ENCODE measurements at regions not wholly inside any gene's neighbourhood (a gene's known extent, or its start where the extent isn't known, plus 50 kb on each side); places are given as distances from the start of the nearest gene placed in this dataset.
"Not testable (repeated sequence)": the region's sequence is repeated elsewhere in the genome, so short reads cannot be mapped to it uniquely, and the experiment has no call there.

GRCh38 chr15:38992506-38992905, 427.9 kb upstream of the RASGRP1 start:
- FAIRE-seq = no peak

DNA sequence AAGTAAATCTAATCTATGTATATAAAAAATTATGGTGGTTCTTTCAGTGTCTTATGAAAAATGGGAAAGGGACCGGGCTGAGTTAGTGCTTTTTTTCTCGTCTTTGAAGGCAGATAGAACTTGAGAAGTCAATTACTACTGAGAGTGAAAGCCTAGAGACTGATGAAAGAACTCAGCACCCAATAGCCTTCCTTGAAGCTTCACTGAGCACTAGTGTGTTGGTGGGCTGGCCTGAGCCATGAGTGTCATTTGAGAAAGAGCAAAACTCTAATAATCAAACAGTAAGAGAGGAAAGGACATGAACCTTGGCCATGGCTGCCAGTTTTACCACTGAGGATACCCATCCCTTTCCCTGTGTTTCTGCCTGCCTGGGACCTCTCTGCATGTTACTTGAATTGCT, 428.3 kb upstream of the RASGRP1 start:
- FAIRE-seq = no peak

DNA sequence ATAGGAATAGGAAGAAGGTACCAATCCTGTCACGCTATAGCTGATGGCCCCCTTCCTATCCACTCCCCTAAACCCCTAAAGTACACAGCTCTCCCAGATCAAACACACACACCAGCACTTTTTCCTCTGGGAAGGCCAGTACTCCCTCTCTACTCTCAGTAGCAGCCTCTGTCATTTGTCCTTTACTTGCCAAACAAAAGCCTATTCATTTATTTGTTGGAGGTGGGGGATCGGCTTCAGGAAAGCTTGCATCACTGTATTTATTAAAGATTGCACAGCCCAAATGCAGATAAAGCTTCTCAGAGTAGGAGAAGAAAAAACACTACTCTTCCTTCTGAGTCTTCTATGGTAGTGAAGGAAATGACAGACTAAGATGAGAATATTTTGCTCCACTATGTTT, 429.7 kb upstream of the RASGRP1 start:
- no peak for FAIRE-seq

DNA sequence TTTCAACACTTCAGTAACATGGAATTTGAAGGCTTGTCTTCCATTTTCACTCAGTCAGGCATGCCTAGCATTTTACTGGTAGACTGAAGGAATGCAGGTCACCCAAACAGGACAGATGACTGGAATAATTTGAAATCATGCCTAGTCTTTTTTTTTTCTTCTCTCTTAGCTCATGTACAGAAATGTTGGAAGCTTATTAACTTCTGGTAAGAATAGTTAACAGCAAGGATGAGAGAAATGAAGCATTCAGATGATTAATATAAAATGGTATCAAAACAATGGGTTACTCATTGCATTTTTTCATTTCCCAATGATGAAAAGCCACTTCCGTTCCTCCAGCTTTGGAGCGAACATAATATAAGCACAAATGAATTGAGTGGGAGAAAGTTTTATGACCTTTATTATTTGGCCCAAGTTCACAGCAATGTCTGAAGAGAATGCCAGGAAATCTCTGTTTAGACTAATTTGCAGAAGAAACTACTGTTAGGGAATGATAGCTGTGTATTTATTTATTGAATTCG, 431.6 kb upstream of the RASGRP1 start:
- no peak for FAIRE-seq

- FAIRE-seq = no peak
Observed at GRCh38 chr15:38997841-38998240, 433.2 kb upstream of the RASGRP1 start.

GRCh38 chr15:39000008-39000734, 435.6 kb upstream of the RASGRP1 start:
- FAIRE-seq = no peak

GRCh38 chr15:39009740-39010139, 445.1 kb upstream of the RASGRP1 start:
- no peak for FAIRE-seq

GRCh38 chr15:39011066-39011465, 446.5 kb upstream of the RASGRP1 start:
- FAIRE-seq = not testable (repeated sequence)

DNA sequence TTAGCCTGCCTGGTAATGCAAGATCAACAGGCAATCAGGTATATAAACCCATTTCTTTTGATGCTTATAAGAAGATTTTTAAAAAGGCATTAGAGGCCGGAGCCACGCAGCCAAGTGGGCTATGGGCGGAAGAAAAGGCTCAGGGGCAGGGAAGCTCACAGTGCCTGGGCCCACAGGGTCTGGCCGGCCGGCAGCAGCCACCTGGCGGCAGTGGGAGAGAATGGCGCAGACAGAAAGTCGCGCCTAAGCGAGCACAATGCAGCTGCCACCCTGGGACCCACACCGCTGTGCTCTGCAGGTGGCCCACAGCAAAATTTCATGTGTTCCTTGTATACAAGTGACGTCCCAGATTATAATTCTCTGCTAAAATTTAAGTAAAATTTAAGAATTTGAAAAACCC, 448.6 kb upstream of the RASGRP1 start:
- FAIRE-seq = no peak

DNA sequence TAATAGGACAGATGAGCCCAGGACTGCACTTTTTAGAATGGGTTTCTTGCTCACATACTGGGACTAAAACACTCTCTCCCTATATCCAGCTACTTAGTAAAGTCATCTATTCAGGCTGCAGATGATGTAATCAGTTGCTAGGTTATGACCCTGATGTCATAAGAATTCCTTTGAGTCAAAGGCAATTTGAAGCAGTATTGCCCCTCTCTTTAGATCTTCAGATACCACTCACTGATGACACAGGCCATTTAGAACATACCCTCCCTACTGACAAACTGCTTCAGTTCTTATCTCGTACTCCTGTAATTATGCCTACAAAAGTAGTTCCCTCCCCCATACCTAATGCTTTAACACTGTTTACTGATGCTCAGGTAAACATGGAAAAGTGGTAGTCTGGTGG, 450.1 kb upstream of the RASGRP1 start:
- FAIRE-seq = no peak

DNA sequence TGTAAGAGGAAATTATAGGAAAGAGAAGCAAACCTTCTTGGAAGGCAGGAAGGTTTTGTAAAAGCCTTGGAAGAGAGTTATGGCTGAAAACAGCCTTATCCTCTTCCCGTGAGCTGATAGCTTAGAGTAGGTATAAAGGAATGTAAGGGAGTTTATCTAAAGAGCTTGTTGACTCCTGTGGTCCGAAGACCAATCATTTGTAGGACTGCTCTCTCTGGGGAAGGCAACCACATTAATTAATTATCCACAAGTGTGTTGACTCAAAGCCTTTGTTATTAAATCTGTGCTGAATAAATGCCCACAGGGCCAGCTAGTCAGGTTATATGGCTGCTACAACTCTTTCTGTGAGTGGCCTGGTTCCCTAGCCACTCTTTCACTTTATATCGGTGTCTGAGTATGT, 452.1 kb upstream of the RASGRP1 start:
- no peak for FAIRE-seq

DNA sequence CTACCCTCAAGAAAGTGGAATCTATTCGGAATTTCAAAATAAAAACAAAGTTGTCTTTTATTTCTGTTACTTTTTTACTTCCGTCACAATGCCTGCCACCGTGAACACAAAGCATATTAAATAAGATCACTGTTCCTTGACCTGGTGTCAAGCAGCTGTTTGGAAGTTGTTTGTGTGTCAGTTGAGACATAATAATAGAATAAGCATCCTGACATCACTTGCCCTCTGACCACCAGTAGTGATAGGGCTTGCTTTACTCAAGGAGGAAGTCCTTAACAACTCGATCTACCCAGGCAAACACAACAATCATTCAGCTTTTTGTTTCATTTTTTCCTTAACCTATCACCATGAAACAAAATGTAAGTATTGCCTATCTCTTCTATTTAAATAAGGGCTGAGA, 454.4 kb upstream of the RASGRP1 start:
- no peak for FAIRE-seq

DNA sequence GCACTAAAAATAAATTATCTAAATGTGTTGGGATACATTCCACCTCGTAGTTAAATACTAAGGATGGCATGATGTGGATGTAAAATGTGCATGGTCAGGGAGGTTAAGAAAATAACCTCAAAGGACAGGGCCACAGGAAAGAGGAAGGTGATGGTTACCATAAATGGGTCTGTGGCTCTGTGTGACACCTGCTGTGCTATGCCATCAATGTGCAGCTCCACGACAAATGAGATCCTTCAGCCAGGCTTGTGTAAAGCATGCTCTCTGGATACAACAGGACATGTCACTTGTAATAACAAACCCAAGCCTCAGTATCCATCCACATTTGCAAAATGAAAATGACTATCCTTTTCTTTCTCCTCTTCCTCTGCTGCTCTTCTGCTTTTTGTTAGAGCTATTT, 456.7 kb upstream of the RASGRP1 start:
- no peak for FAIRE-seq

GRCh38 chr15:39022532-39023305, 458.1 kb upstream of the RASGRP1 start:
- FAIRE-seq = no peak

DNA sequence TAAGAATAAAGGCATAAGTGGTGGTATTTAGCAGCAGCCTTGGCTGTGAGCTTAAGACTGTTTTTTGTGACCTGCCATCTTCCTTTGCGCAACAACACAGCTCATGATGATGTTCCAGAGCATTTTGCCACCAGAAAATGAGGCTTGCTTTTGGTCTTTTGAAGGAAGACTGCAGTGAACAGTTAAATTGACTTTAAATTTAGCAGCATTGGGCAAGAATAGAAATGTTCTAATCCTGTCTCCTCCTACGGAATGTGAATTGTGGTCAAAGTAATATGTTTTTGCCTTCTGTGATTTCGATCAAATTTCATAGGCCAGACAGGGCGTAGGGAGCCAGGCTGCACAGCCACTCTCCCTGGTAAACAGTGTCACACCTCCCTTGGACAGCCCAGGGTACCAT, 460.7 kb upstream of the RASGRP1 start:
- no peak for FAIRE-seq

DNA sequence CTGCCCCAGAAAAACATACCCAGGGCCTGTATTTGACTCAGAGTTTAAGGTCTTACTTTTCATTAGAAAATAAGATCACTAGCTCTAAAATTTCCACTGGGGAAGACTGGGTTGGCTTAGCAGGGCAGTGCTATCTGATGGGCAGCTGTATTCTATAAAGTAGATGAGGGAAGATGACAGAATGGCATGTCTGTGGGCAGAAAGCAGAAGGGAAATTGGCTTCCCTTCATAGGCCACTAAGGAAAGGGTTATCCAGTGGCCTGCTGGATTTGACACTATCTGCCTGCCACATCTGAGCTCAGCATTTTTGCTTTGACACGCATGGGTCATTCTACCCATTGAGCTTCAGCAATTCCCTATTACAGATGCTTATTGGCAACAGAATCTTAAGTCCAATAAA, 461.3 kb upstream of the RASGRP1 start:
- no peak for FAIRE-seq

- no peak for FAIRE-seq
Observed at GRCh38 chr15:39028069-39028468, 463.5 kb upstream of the RASGRP1 start.

DNA sequence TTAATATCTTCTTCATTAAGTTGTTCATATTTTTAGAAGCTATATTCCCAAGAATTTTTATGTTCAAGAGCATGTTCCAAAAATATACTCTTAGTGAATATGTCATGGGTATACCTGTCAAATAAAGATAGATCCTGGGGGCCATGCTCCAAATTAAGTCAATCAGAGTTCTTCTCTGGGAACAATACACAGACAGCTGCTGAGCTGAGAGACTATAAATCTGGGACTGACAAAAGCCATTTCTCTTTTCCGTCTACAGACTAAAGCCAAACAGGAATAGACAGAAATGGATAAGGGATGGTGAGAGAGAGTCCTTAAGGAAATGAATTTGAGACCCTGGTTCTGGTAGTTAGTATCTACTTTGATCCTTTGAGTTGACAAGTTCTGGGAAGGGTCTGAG, 465.1 kb upstream of the RASGRP1 start:
- FAIRE-seq = no peak

DNA sequence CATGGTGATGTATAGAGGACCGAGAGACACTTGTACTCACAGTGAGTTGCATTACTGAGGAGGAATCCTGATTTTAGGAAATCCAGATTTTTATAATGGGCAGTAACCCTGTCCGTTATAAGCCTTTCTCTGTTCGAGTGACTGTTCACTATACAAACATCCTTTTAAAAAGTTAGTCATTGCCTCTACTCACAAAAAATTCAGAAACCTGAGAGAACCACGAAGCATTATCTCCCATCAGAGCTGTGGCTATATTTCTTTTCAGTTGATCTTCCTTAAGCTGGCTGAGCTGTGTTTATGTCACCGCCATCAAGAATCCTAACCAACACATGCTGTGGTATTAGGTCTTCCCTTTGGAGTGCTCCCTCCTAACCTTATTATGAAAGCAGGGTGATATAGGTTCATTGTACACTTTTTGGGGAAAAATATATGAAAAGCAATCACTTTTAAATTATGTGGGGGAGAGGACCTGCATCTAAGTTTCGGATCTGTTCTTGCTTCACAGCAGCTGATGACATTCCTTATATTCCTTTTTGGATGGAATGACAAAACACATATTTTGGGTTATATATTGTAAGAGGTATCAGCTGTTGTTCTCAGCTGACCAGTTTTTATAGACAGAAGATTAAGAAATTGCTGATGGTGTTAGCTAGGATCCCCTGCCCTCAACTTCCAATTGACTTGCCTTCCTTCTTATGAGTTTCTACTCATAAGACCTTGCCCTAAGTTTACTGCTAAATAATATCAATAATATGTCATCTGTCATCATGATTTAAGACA, 465.9 kb upstream of the RASGRP1 start:
- FAIRE-seq = no peak

DNA sequence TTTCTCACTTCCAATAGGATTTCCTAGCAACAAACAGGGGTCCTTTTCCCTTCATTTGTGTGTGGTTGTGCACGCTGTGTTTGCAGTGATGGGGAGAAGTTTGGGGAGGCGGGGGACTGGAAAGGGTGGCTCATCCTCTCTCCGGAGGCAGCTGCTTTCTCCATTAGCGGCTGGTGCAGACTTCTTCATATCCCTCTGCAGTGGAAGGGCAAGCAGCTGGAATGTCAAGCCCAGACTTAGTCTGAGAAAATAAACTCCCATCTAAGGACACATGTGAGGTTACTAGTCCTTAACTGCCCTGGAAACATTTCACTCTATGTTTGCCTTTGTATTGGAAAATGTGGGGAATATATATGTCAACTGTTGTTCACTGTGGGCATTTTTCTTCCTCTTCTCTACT, 467.0 kb upstream of the RASGRP1 start:
- no peak for FAIRE-seq

DNA sequence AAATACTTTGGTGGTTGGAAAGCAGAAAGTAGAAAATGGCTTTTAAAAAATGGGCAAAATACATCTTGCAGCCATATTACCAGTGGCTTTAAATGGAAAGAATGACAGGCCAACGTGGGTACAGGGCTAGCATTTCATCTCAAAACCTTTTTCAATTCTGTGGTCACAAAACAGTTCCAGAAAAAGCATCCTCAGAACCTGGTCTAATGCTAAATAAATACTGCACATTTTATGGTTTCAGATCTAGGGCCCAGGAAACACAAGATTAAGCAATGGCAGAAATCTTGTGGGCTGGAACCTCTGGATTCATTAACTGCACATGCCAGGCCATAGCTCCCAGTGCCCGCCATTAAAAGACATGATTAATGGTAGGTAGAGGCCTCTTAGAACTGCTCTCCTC, 470.2 kb upstream of the RASGRP1 start:
- no peak for FAIRE-seq

DNA sequence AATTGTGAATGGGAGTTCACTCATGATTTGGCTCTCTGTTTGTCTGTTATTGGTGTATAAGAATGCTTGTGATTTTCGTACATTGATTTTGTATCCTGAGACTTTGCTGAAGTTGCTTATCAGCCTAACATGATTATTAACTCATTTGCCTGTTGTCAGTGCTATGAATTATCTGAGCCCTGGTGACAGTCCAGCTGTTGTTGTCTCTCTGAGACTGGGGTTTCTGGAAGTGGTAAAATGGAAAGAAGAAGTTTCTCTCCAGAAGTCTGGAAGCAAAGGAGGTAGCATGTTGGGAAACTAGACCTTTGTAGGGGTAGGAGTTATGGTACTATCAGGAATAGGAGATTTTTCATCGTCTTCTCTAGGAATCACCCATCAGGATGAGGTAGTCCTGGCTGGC, 473.0 kb upstream of the RASGRP1 start:
- not testable (repeated sequence) for FAIRE-seq

- FAIRE-seq = no peak
Observed at GRCh38 chr15:39040861-39041260, 476.2 kb upstream of the RASGRP1 start.
